ENCODE measurements at regions not wholly inside any gene's neighbourhood (a gene's known extent, or its start where the extent isn't known, plus 50 kb on each side); places are given as distances from the start of the nearest gene placed in this dataset.

- no peak overlapping the region for H3K4me3 ChIP-seq (ENCODE audit: control insufficient read depth, low read depth, low read length)
- TF ChIP-seq CTCF (IDR thresholded peaks at IDR 0.05; ENCODE audit: control insufficient read depth, insufficient read depth, low read depth, low read length, missing control alignments) = no peak
- DNase-seq (ENCODE audit: low read depth) = no peak
Measured at GRCh38 chr2:145043399-145043834, 523.5 kb upstream of the ZEB2 start.

- no peak overlapping the region for H3K4me3 ChIP-seq (ENCODE audit: control insufficient read depth, low read depth, low read length)
- no peak for TF ChIP-seq CTCF (IDR thresholded peaks at IDR 0.05; ENCODE audit: control insufficient read depth, insufficient read depth, low read depth, low read length, missing control alignments)
- DNase-seq (ENCODE audit: low read depth) = no peak
Measured at GRCh38 chr2:145041706-145042105, 521.8 kb upstream of the ZEB2 start.

- no peak for DNase-seq (ENCODE audit: low read depth)
- TF ChIP-seq CTCF (IDR thresholded peaks at IDR 0.05; ENCODE audit: control insufficient read depth, insufficient read depth, low read depth, low read length, missing control alignments) = no peak
- H3K4me3 ChIP-seq (ENCODE audit: control insufficient read depth, low read depth, low read length) = no peak overlapping the region
Measured at GRCh38 chr2:145040433-145040832, 520.5 kb upstream of the ZEB2 start.

GRCh38 chr2:145038041-145038525 lies 518.2 kb upstream of the ZEB2 start:
- H3K4me3 ChIP-seq (ENCODE audit: control insufficient read depth, low read depth, low read length) = no peak overlapping the region
- TF ChIP-seq CTCF (IDR thresholded peaks at IDR 0.05; ENCODE audit: control insufficient read depth, insufficient read depth, low read depth, low read length, missing control alignments) = no peak

GRCh38 chr2:145036421-145037011 lies 516.6 kb upstream of the ZEB2 start:
- H3K4me3 ChIP-seq (ENCODE audit: control insufficient read depth, low read depth, low read length) = peak overlapping the region; percentile 11; the same call in 1 of the 2 replicates
- DNase-seq (ENCODE audit: low read depth) = peak; percentile 80
- TF ChIP-seq CTCF (IDR thresholded peaks at IDR 0.05; ENCODE audit: control insufficient read depth, insufficient read depth, low read depth, low read length, missing control alignments) = no peak

More at GRCh38 chr2:145038041-145038525, 518.2 kb upstream of the ZEB2 start:
- no peak for DNase-seq (ENCODE audit: low read depth)

GRCh38 chr2:145034511-145034910 lies 514.6 kb upstream of the ZEB2 start:
- no peak overlapping the region for H3K4me3 ChIP-seq (ENCODE audit: control insufficient read depth, low read depth, low read length)
- DNase-seq (ENCODE audit: low read depth) = no peak
- no peak for TF ChIP-seq CTCF (IDR thresholded peaks at IDR 0.05; ENCODE audit: control insufficient read depth, insufficient read depth, low read depth, low read length, missing control alignments)
